Sigmoid colon (tissue), 4 donors: ENCODE measurements at regions not wholly inside any gene's neighbourhood (a gene's known extent, or its start where the extent isn't known, plus 50 kb on each side); places are given as distances from the start of the nearest gene placed in this dataset.

ENCODE experiments used
- EP300 ChIP-seq, 4 donors: sonication (generic); formaldehyde crosslinking; IDR thresholded peaks; one replicate each; pipeline ENCODE4 v1.6.1; 2017; ENCODE audit warnings: antibody characterized with exemption in 4 of 4
- POLR2A ChIP-seq, 2 donors: fragments of 450-650 bp; IDR thresholded peaks; one replicate each; pipeline ENCODE4 v1.6.1; 2016; ENCODE audit warnings: antibody characterized with exemption in 2 of 2, mild to moderate bottlenecking in 2 of 2, moderate library complexity in 2 of 2
- TF ChIP-seq, protein P1 (sequence below), 4 experiments: fragments of 450-650 bp in 3 of 4; fragments of 200-600 bp in 1 of 4; IDR thresholded peaks; one replicate each; pipeline ENCODE4 v1.5.1; 2016 to 2019; ENCODE audit warnings: antibody characterized with exemption in 4 of 4, mild to moderate bottlenecking in 3 of 4, moderate library complexity in 2 of 4

DNA sequence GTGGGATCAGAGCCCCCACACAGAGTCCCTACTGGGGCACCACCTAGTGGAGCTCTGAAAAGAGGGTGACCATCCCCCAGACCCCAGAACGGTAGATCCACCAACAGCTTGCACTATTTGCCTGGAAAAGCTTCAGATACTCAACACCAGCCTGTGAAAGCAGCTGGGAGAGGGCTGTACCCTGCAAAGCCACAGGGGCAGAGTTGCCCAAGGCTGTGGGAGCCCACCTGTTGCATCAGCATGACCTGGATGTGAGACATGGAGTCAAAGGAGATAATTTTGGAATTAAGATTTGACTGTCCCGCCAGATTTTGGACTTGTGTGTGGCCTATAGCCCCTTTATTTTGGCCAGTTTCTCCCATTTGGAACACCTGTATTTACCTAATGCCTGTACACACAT is 260.4 kb downstream of the TBX18 start:
- TF ChIP-seq, protein P1, sequence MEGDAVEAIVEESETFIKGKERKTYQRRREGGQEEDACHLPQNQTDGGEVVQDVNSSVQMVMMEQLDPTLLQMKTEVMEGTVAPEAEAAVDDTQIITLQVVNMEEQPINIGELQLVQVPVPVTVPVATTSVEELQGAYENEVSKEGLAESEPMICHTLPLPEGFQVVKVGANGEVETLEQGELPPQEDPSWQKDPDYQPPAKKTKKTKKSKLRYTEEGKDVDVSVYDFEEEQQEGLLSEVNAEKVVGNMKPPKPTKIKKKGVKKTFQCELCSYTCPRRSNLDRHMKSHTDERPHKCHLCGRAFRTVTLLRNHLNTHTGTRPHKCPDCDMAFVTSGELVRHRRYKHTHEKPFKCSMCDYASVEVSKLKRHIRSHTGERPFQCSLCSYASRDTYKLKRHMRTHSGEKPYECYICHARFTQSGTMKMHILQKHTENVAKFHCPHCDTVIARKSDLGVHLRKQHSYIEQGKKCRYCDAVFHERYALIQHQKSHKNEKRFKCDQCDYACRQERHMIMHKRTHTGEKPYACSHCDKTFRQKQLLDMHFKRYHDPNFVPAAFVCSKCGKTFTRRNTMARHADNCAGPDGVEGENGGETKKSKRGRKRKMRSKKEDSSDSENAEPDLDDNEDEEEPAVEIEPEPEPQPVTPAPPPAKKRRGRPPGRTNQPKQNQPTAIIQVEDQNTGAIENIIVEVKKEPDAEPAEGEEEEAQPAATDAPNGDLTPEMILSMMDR (IDR thresholded peaks at IDR 0.05): no peak
- TF ChIP-seq POLR2A (IDR thresholded peaks at IDR 0.05) (no peak), EP300 (IDR thresholded peaks at IDR 0.05) (no peak)
